NCI-H2107 treated with DMSO at 0.1 percent for 48 hours (cell line): ENCODE measurements at regions not wholly inside any gene's neighbourhood (a gene's known extent, or its start where the extent isn't known, plus 50 kb on each side); places are given as distances from the start of the nearest gene placed in this dataset.
"Not testable (repeated sequence)": the region's sequence is repeated elsewhere in the genome, so short reads cannot be mapped to it uniquely, and the experiment has no call there.

Experiments used
- DNase-seq: peaks from one replicate; lab custom pipeline; 2025; ENCODE audit not compliant: unreplicated experiment; lab: John Stamatoyannopoulos, UW

DNA sequence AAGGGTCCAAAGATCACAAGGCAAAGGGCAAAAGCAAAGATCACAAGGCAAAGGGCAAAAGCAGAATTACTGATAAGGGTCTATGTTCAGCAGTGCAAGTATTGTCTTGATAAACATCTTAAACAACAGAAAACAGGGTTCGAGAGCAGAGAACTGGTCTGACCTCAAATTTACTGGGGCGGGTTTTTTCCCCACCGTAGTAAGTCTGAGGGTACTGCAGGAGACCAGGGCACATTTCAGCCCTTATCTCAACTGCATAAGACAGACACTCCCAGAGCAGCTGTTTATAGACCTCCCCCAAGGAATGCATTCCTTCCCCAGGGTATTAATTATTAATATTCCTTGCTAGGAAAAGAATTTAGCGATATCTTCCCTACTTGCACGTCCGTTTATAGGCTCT is 61.3 kb downstream of the ZNF860 start:
- not testable (repeated sequence) for DNase-seq

DNA sequence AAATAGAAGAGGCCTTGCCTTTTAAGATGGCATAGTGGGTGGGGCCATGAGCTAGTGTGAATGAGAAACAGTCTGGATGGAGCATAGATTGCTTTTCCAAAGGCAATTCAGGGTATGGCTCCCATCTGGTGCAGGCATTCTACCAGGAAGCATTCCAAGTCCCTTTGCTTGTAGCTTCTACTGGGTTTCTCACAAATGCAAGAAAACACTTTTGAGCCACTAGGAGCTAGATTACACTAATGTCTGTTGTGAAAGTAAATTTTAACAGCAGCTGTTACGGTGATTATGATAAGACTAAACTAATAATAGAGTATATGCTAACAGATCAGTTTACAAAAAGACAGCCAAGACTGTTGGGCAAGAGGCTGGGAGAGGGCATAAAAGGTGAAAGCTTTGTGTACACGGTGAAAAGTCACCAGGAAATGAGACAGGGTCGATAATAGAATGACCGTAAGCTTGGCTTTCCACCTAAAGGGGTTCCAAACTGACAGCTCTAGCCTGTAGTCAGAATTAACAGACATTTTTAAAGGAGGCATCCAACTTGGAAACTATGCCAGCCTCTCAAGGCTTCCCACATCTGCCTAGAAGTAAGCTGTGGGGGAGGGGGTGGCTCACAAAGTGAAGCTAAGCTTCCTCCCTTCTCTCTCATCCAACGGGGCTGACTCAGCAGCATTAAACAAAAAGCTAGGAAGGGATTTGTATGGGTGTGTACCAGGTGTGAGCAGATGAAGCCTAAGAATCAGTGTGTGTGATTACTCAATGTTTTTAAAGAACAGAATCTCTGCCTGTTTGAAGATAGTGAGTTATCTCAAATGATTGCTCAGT is 61.1 kb upstream of the GPD1L start:
- peak; percentile 5 for DNase-seq

DNA sequence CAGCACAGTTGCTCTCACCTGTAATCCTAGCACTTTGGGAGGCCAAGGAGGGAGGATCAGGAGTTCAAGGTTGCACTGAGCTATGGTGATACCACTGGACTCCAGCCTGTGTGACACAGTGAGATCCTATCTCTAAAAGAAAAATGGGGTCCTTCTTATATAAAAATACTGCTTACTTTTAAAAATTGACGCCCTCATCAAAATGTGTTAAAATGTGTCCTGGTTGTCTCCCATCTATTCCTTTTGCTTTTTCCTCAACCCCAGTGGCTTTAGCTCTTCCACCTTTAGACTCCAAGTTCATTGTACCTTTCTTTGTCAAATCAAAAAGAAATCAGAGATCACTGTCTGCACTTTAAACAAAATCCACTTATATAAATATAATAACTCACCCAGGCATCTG is 60.3 kb upstream of the GPD1L start:
- DNase-seq: no peak

DNA sequence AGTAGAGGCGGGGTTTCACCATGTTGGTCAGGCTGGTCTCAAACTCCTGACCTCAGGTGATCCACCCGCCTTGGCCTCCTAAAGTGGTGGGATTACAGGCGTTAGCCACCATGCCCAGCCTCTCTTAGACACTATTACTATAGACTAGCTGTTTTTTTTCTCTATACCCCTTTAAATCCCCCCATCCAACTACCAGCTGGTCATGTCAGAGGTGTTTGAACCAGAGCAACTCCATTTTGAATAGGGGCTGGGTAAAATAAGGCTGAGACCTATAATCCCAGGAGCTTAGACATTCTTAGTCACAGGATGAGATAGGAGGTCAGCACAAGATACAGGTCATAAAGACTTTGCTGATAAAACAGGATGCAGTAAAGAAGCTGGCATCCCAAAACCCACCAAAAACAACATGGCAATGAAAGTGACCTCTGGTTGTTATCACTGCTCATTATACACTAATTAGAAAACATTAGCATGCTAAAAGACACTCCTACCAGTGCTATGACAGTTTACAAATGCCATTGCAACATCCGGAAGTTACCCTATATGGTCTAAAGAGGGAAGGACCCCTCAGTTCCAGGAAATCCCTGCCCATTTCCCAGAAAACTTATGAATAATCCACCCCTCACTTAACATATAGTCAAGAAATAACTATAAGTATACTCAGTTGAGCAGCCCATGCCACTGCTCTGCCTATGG is 57.8 kb upstream of the GPD1L start:
- DNase-seq: no peak

DNA sequence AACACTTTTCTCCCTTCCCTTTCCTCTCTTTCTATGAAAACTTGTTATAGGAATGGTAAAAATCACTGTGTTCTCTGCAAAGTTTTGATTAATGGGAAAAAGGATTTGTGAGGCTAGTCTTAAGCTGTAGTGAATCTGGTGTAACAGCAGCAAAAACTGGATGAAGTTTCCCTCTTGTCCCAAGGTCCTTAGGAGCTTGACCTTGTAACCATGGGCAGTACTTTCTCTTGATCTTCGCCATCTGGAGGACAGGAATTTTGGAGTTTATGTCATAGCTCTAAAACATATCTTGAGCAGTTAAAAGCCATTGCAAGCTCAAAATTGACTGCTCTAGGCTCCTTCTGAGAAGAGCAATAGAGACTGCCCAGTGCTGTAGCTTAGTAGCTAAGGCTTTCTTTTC is 56.5 kb upstream of the GPD1L start:
- no peak for DNase-seq

DNA sequence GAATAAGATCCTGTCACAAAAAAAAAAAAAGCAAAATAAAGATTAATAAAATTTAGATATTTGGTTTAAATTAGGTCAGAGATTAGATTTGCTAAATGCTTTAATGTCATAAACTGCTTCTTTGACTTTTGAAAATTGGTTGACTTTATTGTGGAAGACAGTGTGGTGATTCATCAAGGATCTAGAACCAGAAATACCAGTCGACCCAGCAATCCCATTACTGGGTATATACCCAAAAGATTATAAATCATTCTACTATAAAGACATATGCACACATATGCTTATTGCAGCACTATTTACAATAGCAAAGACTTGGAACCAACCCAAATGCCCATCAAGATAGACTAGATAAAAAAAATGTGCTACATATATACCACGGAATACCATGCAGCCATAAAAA is 54.2 kb upstream of the GPD1L start:
- not testable (repeated sequence) for DNase-seq

DNA sequence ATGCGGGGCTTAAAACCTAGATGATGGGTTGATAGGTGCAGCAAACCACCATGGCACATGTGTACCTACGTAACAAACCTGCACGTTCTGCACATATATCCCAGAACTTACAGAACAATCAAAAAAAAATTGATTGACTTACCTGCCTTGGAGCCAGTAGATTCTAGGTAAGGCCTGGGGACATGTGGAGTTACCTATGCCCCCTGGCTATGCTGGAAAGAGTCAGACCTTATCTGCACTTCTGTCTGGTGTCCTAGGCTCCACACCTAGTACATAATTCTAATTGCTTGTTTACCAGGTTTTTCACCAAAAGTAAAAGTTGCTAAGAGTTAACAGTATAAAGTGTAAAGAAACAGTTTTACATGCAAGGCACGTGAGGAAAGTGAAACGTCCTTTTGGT is 53.6 kb upstream of the GPD1L start:
- not testable (repeated sequence) for DNase-seq

DNA sequence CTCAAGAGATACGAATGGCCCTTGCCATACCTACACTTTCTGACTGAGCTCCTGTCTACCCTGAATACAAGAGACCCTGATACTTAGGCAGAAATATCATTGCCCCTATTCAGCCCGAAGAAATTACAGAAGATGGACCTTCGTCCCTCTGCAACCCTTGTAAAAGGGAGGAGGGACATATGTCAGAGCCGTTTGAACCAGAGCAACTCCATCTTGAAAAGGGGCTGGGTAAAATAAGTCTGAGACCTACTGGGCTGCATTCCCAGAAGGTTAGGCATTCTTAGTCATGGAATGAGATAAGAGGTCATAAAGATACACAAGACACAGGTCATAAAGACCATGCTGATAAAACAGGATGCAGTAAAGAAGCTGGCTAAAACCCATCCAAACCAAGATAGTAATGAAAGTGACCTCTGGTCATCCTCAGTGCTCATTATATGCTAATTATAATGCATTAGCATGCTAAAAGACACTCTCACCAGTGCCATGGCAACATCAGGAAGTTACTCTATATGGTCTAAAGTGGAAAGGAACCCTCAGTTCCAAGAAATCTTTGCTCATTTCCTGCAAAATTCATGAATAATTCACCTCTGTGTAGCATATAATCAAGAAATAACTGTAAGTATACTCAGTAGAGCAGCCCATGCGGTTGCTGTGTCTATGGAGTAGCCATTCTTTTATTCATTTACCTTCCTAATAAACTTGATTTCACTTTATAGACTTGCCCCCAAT is 49.7 kb upstream of the GPD1L start:
- DNase-seq: no peak
